ENCODE measurements at regions not wholly inside any gene's neighbourhood (a gene's known extent, or its start where the extent isn't known, plus 50 kb on each side); places are given as distances from the start of the nearest gene placed in this dataset.
"Not testable (repeated sequence)": the region's sequence is repeated elsewhere in the genome, so short reads cannot be mapped to it uniquely, and the experiment has no call there.

DNA sequence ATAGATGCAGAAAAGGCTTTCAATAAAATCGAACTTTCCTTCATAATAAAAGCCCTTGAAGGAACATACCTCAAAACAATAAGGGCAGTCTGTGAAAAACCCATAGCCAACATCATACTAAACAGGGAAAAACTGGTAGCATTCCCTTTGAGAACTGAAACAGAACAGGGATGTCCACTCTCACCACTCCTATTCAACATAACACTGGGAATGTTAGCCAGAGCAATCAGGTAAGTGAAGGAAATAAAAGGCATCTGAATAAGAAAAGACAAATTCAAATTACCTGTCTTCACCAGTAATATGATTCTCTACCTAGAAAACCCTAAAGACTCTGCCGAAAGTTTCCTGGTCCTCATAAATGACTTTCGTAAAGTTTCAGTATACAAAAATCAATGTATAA lies 861.0 kb upstream of the VRK2 start:
- no peak for DNase-seq

DNA sequence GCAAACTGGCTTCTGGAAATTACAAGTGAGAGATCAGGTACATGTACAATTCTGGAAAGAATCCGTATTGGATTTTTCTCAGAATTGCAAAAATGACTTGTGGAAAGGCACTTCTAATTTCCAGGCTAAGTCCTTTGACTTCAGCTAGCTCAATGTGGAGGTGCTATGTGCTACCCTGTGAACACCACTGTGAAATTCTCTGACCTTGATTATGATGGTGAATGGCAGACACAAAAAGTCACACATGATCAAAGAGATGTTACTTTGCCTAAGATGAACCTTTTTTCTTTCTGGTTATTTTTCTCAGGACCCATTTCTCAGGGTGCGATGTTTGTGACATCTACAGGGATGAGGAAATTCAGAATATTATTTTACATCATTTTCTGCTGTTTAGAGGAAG lies 856.6 kb upstream of the VRK2 start:
- DNase-seq = no peak

DNA sequence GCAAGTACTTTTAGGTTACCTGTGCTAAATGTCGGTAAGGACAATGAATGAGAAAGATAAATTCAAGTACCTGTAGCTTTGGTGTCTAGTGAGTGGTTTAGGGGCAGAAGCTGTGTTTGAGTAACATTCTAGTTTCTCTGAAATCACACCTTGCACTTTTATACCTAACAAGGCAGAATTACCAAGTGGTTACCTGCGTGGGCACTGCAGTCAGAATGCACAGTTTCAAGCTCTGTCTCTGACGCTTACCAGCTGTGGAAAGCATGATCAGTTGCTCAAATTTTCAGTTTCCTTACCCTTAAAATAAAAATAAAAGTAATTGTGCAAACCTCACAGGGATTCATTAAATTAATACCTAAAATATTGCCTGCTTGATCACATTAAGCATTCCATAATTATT lies 846.9 kb upstream of the VRK2 start:
- DNase-seq = no peak

DNA sequence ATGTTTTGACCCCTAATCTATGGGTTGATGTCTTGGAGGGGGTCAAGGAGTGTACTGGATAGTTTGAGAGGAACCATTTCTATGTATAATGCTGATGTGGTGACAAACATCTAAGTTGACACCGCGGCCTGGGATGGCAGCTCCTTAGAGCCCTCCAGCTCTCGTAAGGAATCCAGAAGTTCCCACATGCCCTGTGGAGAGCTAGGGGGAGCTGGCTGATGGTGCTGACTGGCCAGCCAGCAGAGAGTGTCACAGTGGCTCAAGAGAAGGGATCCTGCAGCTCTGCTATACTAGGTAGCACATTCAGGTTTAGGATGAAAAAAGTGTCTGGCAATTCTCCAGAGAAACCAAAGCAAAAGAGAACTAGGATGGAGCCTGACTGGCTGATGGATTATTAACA lies 842.2 kb upstream of the VRK2 start:
- DNase-seq = no peak

DNA sequence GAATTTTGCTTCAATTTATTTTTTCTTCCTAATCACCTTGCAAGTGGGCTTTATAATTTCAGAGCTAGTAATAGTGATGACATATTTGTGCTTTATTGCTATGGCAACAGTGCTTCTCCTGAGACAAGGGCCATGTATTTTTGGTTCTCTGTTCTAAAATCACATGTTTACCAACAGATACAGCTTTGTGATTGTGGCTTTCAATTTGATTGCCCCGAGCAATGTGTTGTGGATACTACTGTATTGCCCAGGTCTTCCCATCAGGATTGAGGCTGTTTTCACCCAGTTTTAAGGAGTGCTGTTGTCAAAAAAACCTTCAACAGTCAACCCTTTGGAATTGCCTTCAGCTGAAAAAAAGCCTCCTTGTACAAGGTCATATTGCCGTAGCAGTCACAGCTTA lies 841.4 kb upstream of the VRK2 start:
- DNase-seq = no peak

DNA sequence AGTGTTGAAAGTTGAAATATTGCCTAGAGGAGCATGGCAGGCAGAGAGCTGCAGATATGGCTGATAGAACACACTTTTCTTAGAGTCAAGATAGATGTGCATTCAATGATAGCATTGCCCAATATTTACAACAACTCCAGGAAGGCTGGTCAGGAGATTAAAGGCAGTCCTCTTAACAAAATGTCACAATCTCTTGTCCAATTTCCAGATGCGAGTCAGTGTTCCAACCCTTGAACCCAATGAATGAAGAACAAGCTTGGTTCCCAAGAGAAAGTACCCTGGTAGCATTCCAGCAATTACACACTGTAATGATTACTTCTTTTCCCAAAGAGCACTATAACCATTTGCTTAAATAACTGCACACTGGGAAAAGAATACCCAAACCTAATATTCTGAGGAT lies 839.4 kb upstream of the VRK2 start:
- no peak for DNase-seq

DNA sequence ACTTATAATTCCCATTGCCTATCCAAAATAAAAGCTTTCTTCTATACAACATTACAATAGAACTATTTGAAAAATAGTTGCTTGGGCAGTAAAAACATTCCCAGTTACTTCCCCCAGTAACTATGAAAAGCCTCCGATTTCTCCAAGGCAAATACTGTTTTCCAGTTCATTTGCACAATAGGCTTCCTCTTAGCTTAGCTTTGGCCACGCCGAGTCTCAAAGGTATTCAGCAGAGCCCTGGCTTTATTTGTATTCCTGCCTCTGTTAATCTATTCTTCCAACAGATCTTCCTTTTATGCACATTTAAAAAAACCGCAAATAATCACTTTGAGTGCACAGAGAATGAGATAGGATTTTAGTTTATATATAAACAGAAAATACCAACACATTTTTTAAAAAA lies 836.8 kb upstream of the VRK2 start:
- no peak for DNase-seq

DNA sequence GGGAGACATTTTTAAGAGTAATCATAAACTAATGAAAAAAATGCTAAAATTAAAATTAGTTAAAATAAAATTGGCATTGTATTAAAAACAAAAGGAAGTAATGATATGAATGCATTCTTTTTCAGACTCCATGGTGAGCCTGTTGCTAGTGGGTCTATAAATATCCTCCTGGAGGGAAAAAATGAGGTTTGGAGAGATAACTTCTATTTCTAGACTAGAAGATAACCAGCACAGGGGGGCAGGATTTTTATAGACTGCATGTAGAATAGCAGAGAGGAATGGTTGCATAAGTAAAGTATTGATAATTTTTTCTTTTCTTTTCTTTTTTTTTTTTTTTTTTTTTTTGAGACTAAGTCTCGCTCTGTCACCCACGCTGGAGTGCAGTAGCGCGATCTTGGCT lies 835.8 kb upstream of the VRK2 start:
- DNase-seq = no peak

DNA sequence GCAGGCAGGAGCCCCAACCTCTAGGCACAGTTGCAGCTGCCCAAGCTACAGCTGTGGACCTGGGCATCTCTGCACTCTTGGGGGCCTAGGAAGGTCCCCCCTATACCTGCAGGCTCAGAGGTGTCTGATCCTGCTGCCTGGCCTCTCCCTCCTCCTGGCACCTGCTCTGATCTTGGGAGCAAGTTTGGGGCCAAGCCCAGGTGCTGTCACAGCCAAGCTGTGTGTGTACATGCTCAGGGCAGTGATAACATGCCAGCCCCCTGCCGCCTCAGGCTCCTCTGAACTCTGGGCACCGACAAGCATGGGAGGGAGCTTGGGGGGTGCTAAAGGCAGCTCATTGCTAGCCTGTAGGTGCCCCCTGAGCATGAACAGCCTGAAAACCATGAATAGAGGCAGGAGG lies 829.6 kb upstream of the VRK2 start:
- no peak for DNase-seq

DNA sequence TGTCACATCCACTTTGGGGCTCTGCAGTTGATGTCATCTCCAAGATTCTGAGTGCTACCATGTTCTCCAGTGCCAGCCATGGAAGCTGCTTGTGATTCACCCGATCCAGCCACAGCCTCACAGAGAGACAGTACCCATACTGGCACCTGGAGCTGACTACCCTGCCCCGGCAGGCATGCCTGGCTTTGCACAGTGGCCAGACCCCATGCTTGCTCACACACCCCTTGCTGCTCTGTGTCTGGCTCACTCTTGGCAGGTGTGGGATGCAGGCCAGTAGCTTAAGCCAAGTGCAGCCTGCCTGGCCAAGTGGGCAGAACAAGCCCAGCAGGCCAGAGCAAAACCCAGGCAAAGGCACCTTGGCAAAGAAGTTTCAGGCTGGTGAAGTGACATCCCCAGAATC lies 828.4 kb upstream of the VRK2 start:
- DNase-seq = no peak

DNA sequence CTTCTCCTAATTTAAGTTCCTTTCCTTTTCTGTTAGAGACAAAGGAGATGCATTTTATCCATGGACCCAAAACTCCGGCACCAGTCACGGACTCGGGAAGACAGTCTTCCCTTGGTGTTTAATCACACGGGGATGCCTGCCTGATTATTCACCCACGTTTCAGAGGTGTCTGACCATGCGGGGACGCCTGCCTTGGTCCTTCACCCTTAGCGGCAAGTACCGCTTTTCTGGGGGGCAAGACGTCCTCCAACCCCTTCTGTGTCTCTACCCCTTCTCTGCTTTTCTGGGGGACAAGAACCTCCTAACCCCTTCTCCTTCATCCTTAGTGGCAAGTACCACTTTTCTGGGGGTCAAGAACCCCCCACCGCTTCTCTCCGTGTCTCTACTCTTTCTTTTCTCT lies 816.9 kb upstream of the VRK2 start:
- DNase-seq = not testable (repeated sequence)

DNA sequence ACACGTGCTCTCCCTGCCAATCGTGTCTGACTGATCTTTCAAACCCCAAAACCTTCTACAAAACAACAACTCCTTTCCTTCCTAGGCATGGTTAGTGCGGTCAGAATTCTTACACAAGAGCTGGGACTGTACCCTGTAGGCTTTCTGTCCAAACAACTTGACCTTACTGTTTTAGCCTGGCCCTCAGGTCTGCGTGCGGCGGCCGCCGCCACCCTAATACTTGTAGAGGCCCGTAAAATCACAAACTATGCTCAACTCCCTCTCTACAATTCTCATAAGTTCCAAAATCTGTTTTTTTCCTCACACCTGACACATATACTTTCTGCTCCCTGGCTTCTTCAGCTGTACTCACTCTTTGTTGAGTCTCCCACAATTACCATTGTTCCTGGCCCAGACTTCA lies 814.3 kb upstream of the VRK2 start:
- not testable (repeated sequence) for DNase-seq

DNA sequence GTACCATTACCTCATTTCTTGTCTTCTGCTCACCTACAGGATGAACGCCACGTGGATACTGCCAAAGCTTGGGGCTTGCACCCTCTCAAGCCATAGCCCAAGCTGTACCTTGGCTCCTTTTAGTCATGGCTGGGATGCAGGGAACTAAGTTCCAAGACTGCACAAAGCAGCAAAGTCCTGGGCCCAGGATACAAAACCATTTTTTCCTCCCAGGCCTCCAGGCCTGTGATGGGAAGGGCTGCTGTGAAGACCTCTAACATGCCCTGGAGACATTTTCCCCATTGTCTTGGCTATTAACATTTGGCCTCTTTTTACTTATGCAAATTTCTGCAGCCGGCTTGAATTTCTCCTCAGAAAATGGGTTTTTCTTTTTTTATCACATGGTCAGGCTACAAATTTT lies 795.1 kb upstream of the VRK2 start:
- DNase-seq = not testable (repeated sequence)

DNA sequence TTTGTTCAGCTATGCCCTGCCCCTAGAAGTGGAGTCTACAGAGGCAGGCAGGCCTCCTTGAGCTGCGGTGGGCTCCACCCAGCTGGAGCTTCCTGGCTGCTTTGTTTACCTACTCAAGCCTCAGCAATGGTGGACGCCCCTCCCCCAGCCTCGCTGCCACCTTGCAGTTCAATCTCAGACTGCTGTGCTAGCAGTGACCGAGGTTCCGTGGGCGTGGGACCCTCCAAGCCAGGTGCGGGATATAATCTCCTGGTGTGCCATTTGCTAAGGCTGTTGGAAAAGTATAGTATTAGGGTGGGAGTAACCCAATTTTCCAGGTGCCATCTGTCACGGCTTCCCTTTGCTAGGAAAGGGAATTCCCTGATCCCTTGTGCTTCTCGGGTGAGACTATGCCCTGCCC lies 770.2 kb upstream of the VRK2 start:
- DNase-seq = not testable (repeated sequence)

DNA sequence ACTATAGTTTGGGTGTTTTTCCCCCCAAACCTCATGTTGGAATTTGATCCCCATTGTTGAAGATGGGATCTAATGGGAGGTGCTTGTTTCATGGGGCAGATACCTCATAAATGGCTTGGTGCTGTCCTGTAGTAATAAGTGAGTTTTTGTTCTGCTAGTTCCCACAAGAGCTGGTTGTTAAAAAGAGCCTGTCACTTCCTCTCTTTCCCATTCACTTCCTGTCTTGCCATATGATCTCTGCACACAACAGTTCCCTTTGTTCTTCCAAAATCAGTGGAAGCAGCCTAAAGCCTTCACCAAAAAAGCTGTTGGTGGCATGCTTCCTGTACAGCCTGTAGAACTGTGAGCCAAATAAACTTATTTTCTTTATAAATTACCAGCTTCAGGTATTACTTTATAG lies 768.2 kb upstream of the VRK2 start:
- DNase-seq = no peak

DNA sequence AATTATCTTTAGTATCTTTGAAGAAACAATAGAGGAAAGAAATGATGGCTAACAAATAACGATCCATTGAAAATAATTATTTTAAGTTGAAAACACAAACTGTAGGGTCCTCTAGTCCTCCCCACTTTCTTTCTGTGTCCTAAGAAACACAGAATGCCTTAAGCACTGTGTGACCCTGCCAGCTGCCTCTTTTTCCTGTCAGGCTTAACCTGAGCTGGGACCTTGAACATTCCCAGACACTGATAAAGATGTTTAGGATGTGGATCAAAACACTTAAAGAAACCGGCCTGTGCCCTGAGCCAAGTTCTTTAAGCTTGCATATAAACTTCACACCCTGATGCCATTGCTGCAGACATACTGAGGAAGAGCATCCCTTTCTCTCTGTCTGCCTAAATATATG lies 755.4 kb upstream of the VRK2 start:
- DNase-seq = no peak

DNA sequence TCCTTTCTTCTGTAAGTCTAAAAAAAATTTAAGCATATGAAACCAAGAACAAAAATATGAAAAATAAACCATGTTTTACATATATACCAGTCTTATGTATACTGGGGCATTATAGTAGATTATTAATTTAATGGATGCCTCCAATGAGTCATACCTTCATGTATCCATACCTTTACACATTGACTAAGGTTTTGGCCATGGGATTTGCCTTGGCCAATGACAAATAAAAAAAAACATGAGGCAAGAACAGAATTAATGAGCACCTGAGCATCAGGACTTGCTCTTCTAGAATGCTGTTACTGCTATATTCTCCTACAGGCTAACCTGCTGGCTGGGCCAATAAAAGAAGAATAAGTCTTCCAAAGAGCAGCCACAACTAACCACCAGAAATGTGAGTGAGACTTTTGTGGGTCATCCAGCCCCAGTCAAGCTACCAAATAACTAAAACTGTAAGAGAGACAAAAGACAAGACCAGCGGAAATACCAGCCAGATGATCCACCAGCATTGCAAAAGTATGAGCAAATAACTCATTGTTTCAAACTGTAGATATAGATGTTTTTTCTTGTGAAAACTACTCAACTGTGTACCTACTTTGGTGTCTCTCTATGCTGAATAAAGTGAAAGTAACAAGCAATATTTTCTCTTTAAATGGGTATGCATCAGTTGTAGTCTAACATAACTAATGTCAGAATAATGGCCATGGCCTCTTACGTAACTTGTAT lies 749.6 kb upstream of the VRK2 start:
- DNase-seq = no peak

DNA sequence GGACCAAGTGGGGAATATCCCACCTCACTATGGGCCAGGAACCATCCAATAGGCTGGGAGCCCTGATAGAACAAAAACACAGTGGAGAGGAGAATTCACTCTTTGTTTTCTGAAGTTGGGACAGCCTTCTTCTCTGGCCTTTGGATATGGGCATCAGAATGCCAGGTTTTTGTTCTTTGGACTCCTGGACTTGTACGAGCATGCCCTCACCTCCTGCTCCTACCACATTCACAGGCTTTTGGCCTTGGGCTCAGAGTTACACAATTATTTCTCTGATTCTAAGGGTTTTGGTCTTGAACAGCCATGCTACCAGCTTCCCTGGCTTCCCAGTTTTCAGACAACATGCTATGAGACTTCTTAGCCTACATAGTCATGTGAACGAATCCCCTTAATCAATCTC lies 732.9 kb upstream of the VRK2 start:
- DNase-seq = no peak

DNA sequence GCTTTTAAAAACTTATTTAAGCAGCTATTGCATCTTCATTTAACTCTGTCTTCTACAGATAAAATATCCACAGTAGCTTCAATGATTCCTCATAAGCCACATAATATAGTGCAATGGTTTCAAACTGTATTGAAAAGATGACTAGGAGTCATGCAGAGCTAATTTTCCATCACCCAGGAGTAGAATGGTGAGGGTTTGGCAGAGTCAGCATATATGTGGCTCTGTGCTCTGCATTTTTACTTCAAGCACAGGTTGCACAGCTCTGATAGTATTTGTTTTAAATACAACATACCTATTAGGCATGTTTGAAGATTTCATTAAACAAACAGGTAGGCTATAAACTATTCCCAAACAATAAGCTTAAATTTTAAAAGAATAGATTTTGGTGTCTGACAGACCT lies 731.9 kb upstream of the VRK2 start:
- DNase-seq = no peak

DNA sequence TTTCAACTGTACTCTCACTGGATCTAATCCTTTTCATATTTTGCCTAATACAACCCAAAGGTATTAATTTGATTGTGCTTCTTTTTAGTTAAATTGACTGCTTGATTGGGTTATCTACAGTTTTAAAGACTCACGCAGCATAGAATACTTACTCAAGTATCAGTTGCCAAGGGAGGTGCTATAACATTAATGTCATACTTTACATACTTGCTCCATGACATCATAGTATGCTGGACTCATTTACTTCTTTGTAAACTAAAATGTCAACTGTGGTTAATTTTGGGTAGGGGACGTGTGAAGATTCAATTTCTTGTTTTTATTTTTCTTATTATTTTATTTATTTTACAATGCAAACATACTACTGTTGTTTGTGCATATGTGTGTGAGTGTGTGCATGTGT lies 716.2 kb upstream of the VRK2 start:
- DNase-seq = no peak

DNA sequence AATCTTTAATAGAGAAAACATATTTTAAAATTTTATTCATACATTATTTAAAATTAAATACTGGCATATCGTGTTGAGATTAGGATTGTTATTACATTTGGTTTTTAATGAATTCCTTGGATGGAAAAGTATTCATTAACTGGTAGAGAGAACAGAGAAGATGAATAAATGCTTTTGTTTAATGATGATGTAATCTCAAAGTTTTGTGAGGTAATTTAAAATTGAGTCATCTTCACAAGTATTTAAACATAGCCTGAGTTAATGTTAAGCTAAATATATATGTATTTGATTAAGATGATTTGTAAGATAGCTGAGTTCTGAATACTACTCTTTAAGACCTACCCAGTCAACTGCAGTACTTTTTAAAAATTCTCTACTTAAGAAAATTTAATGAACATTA lies 713.4 kb upstream of the VRK2 start:
- no peak for DNase-seq

DNA sequence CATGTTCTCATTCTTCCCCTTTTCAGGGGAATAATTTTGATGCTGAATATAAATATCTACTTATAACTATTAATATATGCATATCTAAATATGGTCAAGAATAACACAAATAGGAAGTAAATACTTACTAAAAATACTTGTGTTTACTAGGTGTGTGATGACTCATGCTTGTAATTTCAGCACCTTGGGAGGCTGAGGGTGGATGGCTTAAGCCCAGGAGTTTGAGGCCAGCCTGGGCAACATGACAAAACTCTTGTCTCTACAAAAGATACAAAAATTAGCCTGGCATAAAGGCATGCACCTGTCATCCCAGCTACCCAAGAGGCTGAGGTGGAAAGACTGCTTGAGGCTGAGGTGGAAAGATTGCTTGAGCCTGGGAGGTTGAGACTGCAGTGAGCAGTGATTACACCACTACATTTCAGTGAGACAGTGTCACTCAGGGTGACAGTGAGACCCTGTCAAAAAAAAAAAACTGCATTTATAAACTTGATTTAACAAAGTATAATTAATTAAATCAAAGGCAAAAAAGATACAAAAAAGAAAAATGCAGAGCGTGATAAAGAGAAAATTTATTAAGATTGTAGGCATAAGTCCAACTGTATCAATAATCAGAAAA lies 703.1 kb upstream of the VRK2 start:
- DNase-seq = no peak

DNA sequence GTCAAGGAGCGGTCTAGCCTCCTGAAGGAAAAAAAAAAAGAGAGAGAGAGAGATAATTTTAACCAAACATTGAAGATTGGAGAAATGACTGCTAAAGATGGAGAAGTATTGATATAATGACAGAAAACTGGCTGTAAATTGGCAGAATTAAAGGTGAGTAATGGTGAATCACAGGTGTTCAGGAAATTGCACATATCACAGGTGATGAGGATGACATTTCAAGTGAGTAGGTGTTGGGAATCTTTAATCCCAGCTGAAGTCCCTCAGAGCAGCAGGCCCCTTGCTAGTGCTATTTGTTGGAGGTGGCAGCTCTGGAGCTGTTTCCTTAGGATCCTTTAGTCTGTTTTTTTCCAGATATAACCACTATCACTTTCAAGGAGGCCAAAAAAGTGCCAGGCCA lies 678.4 kb upstream of the VRK2 start:
- no peak for DNase-seq

DNA sequence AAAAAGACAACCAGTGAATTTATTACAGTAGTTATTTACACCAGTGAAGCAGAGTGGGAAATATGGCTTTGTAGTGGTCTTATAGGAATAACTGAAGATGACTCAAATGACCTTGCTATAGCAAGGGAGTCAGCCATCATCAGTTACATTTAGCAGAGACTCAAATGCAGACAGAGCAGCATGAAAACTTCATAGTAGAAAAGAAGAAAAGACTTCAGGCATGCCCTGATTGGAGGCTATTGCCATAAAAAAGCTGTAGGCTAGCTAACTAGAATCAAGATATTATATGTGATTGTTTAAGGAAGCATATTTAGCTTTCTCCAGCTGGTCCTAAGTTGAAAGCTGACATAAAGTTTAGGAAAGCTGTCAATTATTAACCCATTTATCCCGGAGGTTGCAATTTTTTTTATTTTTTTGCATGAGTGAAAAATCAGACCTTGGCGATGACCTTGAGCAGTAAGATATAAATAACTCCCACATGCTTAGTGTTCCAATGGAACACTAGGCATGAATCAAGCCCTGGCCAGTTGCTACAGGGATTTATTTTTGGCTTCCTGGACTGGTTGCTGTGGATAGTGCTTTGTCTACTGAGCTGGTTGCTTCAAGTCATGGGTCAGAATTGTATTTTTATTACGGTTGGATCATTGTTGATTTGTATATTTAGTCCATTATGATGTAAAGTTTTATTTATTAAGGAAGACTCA lies 675.6 kb upstream of the VRK2 start:
- no peak for DNase-seq
